C4-2B (cell line): ENCODE measurements at regions not wholly inside any gene's neighbourhood (a gene's known extent, or its start where the extent isn't known, plus 50 kb on each side); places are given as distances from the start of the nearest gene placed in this dataset.

Experiments
- ZFX ChIP-seq: fragments of 450-650 bp; IDR thresholded peaks from 2 replicates; pipeline ENCODE4 v1.6.1; 2017
- TF ChIP-seq, protein P1 (sequence below): fragments of 450-650 bp; conservative IDR thresholded peaks from 2 replicates; pipeline ENCODE4 v1.5.1; 2017; ENCODE audit warnings: mild to moderate bottlenecking

- TF ChIP-seq, protein P1, sequence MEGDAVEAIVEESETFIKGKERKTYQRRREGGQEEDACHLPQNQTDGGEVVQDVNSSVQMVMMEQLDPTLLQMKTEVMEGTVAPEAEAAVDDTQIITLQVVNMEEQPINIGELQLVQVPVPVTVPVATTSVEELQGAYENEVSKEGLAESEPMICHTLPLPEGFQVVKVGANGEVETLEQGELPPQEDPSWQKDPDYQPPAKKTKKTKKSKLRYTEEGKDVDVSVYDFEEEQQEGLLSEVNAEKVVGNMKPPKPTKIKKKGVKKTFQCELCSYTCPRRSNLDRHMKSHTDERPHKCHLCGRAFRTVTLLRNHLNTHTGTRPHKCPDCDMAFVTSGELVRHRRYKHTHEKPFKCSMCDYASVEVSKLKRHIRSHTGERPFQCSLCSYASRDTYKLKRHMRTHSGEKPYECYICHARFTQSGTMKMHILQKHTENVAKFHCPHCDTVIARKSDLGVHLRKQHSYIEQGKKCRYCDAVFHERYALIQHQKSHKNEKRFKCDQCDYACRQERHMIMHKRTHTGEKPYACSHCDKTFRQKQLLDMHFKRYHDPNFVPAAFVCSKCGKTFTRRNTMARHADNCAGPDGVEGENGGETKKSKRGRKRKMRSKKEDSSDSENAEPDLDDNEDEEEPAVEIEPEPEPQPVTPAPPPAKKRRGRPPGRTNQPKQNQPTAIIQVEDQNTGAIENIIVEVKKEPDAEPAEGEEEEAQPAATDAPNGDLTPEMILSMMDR = no peak
- no peak for TF ChIP-seq ZFX
These were observed 94.1 kb downstream of the HMX1 start for GRCh38 chr4:8777320-8778196.
